Muscle of leg (tissue), 3 donors: ENCODE measurements at regions not wholly inside any gene's neighbourhood (a gene's known extent, or its start where the extent isn't known, plus 50 kb on each side); places are given as distances from the start of the nearest gene placed in this dataset.

Experiments
- DNase-seq: peaks from one replicate; pipeline ENCODE4 v3.0.0; 2013
- H3K27ac ChIP-seq: one replicate; pipeline ENCODE4 v1.5.1; 2013; ENCODE audit warnings: mild to moderate bottlenecking, low read length, control low read depth
- H3K27me3 ChIP-seq: one replicate; pipeline ENCODE4 v1.6.1; 2013; ENCODE audit warnings: low read length; ENCODE audit not compliant: control insufficient read depth, insufficient read depth
- H3K36me3 ChIP-seq: one replicate; pipeline ENCODE4 v1.6.1; 2013; ENCODE audit warnings: low read length; ENCODE audit not compliant: control insufficient read depth, insufficient read depth
- H3K4me1 ChIP-seq: one replicate; pipeline ENCODE4 v1.6.1; 2013; ENCODE audit warnings: low read length; ENCODE audit not compliant: control insufficient read depth, insufficient read depth
- H3K4me3 ChIP-seq: one replicate; pipeline ENCODE4 v1.5.1; 2013; ENCODE audit warnings: low read length, control low read depth
- H3K9me3 ChIP-seq: replicated peaks from 2 replicates; pipeline ENCODE4 v1.6.1; 2013; ENCODE audit warnings: low read depth, low read length; ENCODE audit not compliant: control insufficient read depth
- WGBS: methylation state at CpG from one replicate; pipeline ENCODE4 v1.1.5; 2013; ENCODE audit warnings: missing lambda C conversion rate; ENCODE audit not compliant: insufficient coverage; 5-methylcytosine and 5-hydroxymethylcytosine counted together

GRCh38 chr4:14236359-14236758, 608.8 kb upstream of the BOD1L1 start:
- Histone ChIP-seq H3K27ac (no peak overlapping the region), H3K36me3 (no peaks in the 10 kb centered on the region), H3K27me3 (no peaks in the 10 kb centered on the region), H3K9me3 (no peaks in the 10 kb centered on the region), H3K4me3 (no peak overlapping the region), H3K4me1 (no peaks in the 10 kb centered on the region)
- DNase-seq: no peak
- WGBS: no CpG with 5 or more reads among the region's 2 CpGs

- no peak for DNase-seq
- Histone ChIP-seq H3K27ac (no peak overlapping the region), H3K27me3 (no peaks in the 10 kb centered on the region), H3K9me3 (no peaks in the 10 kb centered on the region), H3K4me3 (no peak overlapping the region), H3K4me1 (no peaks in the 10 kb centered on the region), H3K36me3 (no peaks in the 10 kb centered on the region)
- WGBS: no CpG with 5 or more reads among the region's 2 CpGs
Measured at GRCh38 chr4:14237911-14238310, 610.4 kb upstream of the BOD1L1 start.

GRCh38 chr4:14241574-14241973, 614.0 kb upstream of the BOD1L1 start:
- whole genome bisulfite sequencing: no CpG with 5 or more reads among the region's 3 CpGs
- no peaks in the 10 kb centered on the region for H3K36me3 ChIP-seq
- H3K4me3 ChIP-seq: no peak overlapping the region
- no peak for DNase-seq
- no peaks in the 10 kb centered on the region for H3K4me1 ChIP-seq
- H3K27me3 ChIP-seq: no peaks in the 10 kb centered on the region
- H3K27ac ChIP-seq: no peak overlapping the region
- H3K9me3 ChIP-seq: no peaks in the 10 kb centered on the region

DNA sequence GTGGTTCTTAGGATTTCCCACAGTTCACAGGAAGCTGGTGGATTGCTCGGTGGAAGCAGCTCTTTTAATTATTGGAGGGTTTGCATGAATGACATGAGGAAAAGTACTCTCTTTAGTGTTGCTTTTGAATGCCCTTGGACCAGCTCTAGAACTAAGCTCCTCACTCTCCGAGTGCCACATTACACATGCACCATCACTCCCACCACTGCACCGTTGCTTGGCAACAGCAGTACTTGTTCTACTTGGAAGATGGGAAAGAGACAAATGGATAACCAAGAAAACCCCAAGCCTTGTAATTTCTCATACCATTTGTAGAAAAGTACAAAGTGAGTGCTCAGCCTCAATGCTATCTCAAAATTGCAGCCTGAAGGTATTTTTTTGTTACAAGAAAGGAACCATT, 620.2 kb upstream of the BOD1L1 start:
- WGBS: no CpG with 5 or more reads among the region's 3 CpGs
- no peaks in the 10 kb centered on the region for H3K9me3 ChIP-seq
- H3K27ac ChIP-seq: no peak overlapping the region
- no peaks in the 10 kb centered on the region for H3K27me3 ChIP-seq
- no peak overlapping the region for H3K4me3 ChIP-seq
- H3K4me1 ChIP-seq: no peaks in the 10 kb centered on the region
- no peak for DNase-seq
- no peaks in the 10 kb centered on the region for H3K36me3 ChIP-seq

GRCh38 chr4:14249226-14249625, 621.7 kb upstream of the BOD1L1 start:
- DNase-seq: no peak
- WGBS: no CpG with 5 or more reads among the region's 1 CpG
- Histone ChIP-seq H3K27me3 (no peaks in the 10 kb centered on the region), H3K27ac (no peak overlapping the region), H3K4me3 (no peak overlapping the region), H3K36me3 (no peaks in the 10 kb centered on the region), H3K9me3 (no peaks in the 10 kb centered on the region), H3K4me1 (no peaks in the 10 kb centered on the region)

DNA sequence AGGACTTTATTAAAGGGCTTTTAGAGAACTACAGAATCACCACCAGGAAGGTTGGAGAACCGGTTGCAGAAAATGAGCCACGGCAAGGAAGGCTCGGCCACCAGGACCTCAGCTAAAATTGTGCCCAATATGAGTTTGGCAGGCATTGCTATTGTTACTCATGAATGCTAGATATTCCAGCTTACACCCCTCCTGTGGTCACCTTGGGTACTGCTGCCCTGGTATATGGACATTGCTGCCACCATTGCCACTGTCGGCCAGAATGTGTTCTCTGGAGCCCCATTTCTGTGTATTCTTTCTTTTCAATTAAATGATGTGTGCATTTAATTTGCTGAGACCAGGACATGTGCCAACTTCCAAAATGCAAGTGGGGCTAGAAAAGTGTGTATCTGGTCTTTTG, 626.7 kb upstream of the BOD1L1 start:
- DNase-seq: no peak
- no CpG with 5 or more reads among the region's 4 CpGs for WGBS
- Histone ChIP-seq H3K27ac (no peak overlapping the region), H3K4me3 (no peak overlapping the region), H3K4me1 (no peaks in the 10 kb centered on the region), H3K36me3 (no peaks in the 10 kb centered on the region), H3K9me3 (no peaks in the 10 kb centered on the region), H3K27me3 (no peaks in the 10 kb centered on the region)

DNA sequence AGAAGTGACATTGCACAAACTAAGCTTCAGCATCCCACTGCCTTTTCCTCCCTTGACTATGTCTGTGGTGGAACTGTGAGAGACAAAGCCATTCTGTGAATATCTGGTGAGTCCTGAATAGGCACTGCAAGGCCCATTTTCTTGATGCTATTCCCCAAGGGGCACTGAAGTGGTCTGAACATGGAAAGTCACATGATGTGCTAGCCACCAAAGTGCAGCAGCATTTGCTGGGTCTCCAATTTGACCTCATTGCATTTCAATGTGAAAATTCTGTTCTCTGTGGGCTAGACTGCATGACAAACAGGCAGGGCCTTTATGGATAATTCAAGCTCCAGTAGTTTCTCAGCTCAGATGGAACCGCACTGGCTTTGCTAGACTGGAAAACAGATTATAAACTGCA, 627.4 kb upstream of the BOD1L1 start:
- H3K9me3 ChIP-seq: no peaks in the 10 kb centered on the region
- H3K4me3 ChIP-seq: no peak overlapping the region
- H3K27me3 ChIP-seq: no peaks in the 10 kb centered on the region
- no peak for DNase-seq
- H3K36me3 ChIP-seq: no peaks in the 10 kb centered on the region
- H3K27ac ChIP-seq: no peak overlapping the region
- no CpG with 5 or more reads among the region's 1 CpG for WGBS
- H3K4me1 ChIP-seq: no peaks in the 10 kb centered on the region

GRCh38 chr4:14257903-14258302, 630.4 kb upstream of the BOD1L1 start:
- H3K27me3 ChIP-seq: no peaks in the 10 kb centered on the region
- no peak for DNase-seq
- H3K36me3 ChIP-seq: no peaks in the 10 kb centered on the region
- WGBS: no CpG with 5 or more reads among the region's 1 CpG
- no peak overlapping the region for H3K27ac ChIP-seq
- no peaks in the 10 kb centered on the region for H3K9me3 ChIP-seq
- H3K4me3 ChIP-seq: no peak overlapping the region
- H3K4me1 ChIP-seq: no peaks in the 10 kb centered on the region

DNA sequence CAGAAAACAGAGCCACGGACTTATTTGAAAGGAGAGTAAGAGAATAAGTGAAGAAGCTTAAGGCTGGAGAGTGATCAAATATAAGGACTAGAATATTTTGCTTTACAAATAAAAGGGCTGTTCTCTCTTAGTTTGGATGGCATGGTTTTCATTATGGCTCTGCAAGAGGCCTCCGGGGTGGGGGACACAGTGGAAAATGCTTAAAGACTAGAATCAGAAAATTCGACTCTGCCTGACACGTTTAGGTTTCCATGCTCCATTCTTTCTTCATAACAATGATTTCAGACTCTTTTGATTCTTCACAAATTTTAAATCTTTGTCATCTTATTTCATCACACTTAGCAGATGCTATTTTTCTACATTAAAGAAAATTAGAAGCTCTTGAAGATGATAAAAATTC, 632.4 kb upstream of the BOD1L1 start:
- Histone ChIP-seq H3K4me3 (no peak overlapping the region), H3K4me1 (no peaks in the 10 kb centered on the region), H3K9me3 (peaks cover 2% of the 10 kb centered on the region), H3K27me3 (no peaks in the 10 kb centered on the region), H3K36me3 (no peaks in the 10 kb centered on the region), H3K27ac (no peak overlapping the region)
- DNase-seq: no peak
- 60% methylated on average over 1 of the region's 4 CpGs for WGBS

- Histone ChIP-seq H3K9me3 (peaks cover 2% of the 10 kb centered on the region), H3K4me3 (no peak overlapping the region), H3K36me3 (no peaks in the 10 kb centered on the region), H3K4me1 (no peaks in the 10 kb centered on the region), H3K27ac (no peak overlapping the region), H3K27me3 (no peaks in the 10 kb centered on the region)
- no peak for DNase-seq
- 71% methylated on average over 1 of the region's 3 CpGs for WGBS
Measured at GRCh38 chr4:14260591-14260990, 633.1 kb upstream of the BOD1L1 start.

- WGBS: no CpG with 5 or more reads among the region's 4 CpGs
- no peak for DNase-seq
- H3K36me3 ChIP-seq: no peaks in the 10 kb centered on the region
Measured at GRCh38 chr4:14262221-14262620, 634.7 kb upstream of the BOD1L1 start.

More at GRCh38 chr4:14262221-14262620, 634.7 kb upstream of the BOD1L1 start:
- H3K27me3 ChIP-seq: no peaks in the 10 kb centered on the region
- no peaks in the 10 kb centered on the region for H3K4me1 ChIP-seq
- H3K4me3 ChIP-seq: no peak overlapping the region
- H3K27ac ChIP-seq: no peak overlapping the region
- peaks cover 2% of the 10 kb centered on the region for H3K9me3 ChIP-seq
